Right kidney (tissue), 1 donor: ENCODE measurements at regions not wholly inside any gene's neighbourhood (a gene's known extent, or its start where the extent isn't known, plus 50 kb on each side); places are given as distances from the start of the nearest gene placed in this dataset.

Source experiments
- DNase-seq: peaks from one replicate; pipeline ENCODE4 v3.0.0-alpha.2; 2016

GRCh38 chr1:103248417-103249102 lies 140.2 kb upstream of the COL11A1 start:
- no peak for DNase-seq

- DNase-seq, result no peak
These were observed 139.2 kb upstream of the COL11A1 start for GRCh38 chr1:103247517-103247916.

GRCh38 chr1:103243481-103243880 lies 135.2 kb upstream of the COL11A1 start:
- DNase-seq, result no peak

GRCh38 chr1:103239034-103239433 lies 130.7 kb upstream of the COL11A1 start:
- no peak for DNase-seq

- no peak for DNase-seq
These were observed 121.7 kb upstream of the COL11A1 start for GRCh38 chr1:103230061-103230460.

- no peak for DNase-seq
These were observed 112.3 kb upstream of the COL11A1 start for GRCh38 chr1:103220631-103221041.

- DNase-seq, result no peak
These were observed 110.5 kb upstream of the COL11A1 start for GRCh38 chr1:103218821-103219220.

- no peak for DNase-seq
These were observed 110.0 kb upstream of the COL11A1 start for GRCh38 chr1:103218369-103218768.

- DNase-seq, result no peak
These were observed 102.8 kb upstream of the COL11A1 start for GRCh38 chr1:103211073-103211472.

- no peak for DNase-seq
These were observed 100.5 kb upstream of the COL11A1 start for GRCh38 chr1:103208844-103209243.

- DNase-seq, result no peak
These were observed 90.7 kb upstream of the COL11A1 start for GRCh38 chr1:103199001-103199400.

- no peak for DNase-seq
These were observed 89.8 kb upstream of the COL11A1 start for GRCh38 chr1:103198076-103198475.

- DNase-seq, result no peak
These were observed 88.9 kb upstream of the COL11A1 start for GRCh38 chr1:103197216-103197615.

- no peak for DNase-seq
These were observed 86.7 kb upstream of the COL11A1 start for GRCh38 chr1:103194984-103195383.

- DNase-seq, result no peak
These were observed 85.7 kb upstream of the COL11A1 start for GRCh38 chr1:103194060-103194459.

GRCh38 chr1:103191327-103191726 lies 83.0 kb upstream of the COL11A1 start:
- DNase-seq, result no peak

- DNase-seq, result no peak
These were observed 82.4 kb upstream of the COL11A1 start for GRCh38 chr1:103190766-103191165.

GRCh38 chr1:103187673-103188072 lies 79.4 kb upstream of the COL11A1 start:
- DNase-seq, result no peak

- DNase-seq, result no peak
These were observed 72.3 kb upstream of the COL11A1 start for GRCh38 chr1:103180660-103181059.

GRCh38 chr1:103177108-103177775 lies 68.9 kb upstream of the COL11A1 start:
- no peak for DNase-seq

- DNase-seq, result no peak
These were observed 62.8 kb upstream of the COL11A1 start for GRCh38 chr1:103171041-103171590.

GRCh38 chr1:103170609-103171008 lies 62.3 kb upstream of the COL11A1 start:
- no peak for DNase-seq

GRCh38 chr1:103162360-103162759 lies 54.0 kb upstream of the COL11A1 start:
- DNase-seq, result no peak

- no peak for DNase-seq
These were observed 52.0 kb upstream of the COL11A1 start for GRCh38 chr1:103160281-103160680.
